HG02623 (cell line): ENCODE measurements at regions not wholly inside any gene's neighbourhood (a gene's known extent, or its start where the extent isn't known, plus 50 kb on each side); places are given as distances from the start of the nearest gene placed in this dataset.
"Not testable (repeated sequence)": the region's sequence is repeated elsewhere in the genome, so short reads cannot be mapped to it uniquely, and the experiment has no call there.

ENCODE experiments used
- ATAC-seq: cut with Tn5 transposase; IDR thresholded peaks from one replicate; pipeline ENCODE4 v1.9.1; 2021; ENCODE audit warnings: moderate library complexity; ENCODE audit not compliant: unreplicated experiment

DNA sequence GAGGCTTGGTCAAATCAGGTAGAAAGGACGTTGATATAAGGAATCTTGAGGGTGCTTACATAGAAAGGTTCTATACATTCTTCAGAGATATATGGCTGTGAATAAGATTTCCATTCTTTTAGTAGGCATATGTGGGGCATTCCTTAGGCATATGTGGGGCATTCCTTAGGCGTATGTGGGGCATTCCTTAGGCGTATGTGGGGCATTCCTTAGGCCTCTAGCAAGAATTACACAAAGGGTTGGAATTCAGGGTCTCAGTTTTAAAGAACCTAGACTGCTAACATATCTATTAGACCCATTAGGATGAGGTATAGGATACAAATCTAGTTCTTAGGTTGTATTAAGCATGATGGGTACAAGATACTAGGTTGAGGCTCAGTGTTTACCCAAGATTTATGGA, 607.8 kb downstream of the SI start:
- ATAC-seq: no peak

GRCh38 chr3:164468055-164468454, 610.2 kb downstream of the SI start:
- no peak for ATAC-seq

- ATAC-seq: no peak
These were observed 611.3 kb downstream of the SI start for GRCh38 chr3:164467007-164467406.

DNA sequence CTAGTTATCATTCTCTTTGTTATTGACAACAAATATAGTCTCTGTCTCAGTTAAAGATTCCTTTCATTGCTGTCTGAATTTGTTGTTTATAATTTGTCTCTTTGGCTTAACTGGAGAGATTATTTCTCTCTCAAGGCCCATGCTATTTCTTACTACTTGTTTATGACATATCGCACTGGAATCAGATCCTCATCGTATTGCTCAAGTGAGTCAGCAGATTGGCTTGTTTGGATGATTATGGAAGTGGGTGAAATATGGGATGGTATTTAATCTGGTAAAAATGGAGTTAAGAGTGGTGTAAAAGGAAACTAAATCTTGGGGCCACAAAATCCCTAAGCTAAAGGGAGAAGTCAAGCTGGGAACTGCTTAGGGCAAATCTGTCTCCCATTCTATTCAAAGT, 613.1 kb downstream of the SI start:
- no peak for ATAC-seq

- ATAC-seq: no peak
These were observed 617.4 kb downstream of the SI start for GRCh38 chr3:164460851-164461250.

- ATAC-seq: no peak
These were observed 618.7 kb downstream of the SI start for GRCh38 chr3:164459521-164460151.

GRCh38 chr3:164458986-164459385, 619.3 kb downstream of the SI start:
- no peak for ATAC-seq

DNA sequence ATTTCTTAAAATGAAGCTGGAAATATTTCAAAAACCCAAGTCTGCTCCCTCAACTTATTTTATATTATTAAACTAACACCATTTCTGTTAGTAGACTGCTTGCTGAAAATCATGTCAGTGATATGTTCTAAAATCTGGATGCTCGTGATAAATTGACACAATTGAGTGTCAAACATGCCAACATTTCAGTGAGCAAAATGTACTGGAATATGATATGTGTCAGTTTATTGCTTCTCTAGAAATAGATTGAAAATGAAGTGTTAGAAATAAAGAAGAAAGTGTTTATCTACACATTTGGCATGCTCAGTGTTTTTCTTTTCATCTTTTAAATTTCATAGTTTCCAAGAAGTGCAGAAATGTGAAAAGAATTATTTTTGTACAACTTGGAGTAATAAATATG, 624.6 kb downstream of the SI start:
- ATAC-seq: no peak

- ATAC-seq: no peak
These were observed 625.6 kb downstream of the SI start for GRCh38 chr3:164452707-164453106.

DNA sequence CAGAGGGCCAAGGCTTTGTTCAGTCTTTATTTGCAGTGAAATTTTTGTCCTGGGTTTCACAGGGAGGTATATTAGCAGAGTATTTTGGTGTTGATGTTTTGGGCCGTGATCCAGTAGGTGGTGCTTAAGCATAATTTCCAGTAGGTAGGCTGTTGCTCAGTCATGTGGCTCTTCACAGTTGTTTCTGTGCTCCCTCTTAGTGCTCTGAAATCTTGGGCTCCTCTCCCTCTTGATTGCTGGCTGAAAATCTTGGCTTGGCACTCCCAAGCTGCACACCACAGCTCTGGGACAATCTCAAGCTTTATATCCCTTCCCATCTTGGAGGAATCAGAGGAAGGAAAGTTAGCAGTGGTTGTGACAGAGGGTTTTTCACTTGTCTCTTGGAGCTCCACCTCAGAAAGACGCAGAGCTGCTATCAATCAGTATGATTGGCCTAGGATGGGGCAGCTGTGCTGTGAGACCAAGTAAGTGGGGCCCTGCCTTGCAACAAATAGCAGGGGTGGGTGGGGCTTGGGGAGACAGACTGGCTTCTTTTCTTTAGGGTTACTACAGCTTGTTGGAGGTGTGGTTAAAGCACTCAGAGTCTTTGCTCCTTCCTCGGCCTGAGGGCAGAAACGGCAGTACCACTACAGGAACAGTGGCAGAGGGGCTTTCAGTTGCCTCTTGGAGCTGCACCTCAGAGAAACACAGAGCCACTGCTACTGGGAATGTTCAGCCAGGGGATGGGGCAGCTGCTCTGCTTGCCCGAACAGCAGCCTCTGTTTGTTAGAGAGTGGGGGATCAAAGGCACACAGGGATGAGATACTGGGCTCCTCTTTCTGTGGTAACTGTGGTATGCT, 627.0 kb downstream of the SI start:
- no peak for ATAC-seq

DNA sequence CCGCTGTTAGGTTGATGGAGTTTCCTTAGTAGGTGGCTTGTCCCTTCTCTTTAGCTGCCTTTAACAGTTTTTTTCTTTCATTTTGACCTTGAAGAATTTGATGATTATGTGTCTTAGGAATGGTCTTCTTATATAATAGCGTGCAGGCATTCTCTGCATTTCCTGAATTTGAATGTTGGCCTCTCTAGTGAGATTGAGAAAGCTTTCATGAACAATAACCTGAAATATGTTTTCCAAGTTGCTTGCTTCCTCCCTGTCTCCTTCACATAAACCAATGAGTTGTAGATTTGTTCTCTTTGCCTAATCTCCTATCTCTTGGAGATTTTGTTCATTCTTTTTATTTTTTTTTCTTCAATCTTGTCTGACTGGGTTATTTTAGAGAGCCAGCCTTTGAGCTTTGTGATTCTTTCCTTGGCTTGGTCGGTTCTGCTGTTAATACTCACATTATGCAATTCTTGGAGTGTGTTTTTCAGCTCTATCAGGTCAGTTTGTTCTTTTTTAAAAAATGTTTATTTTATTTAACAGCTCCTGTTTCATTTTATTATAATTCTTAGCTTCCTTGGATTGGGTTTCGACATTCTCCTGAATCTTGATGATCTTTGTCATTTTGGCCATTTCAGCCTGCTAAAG, 627.9 kb downstream of the SI start:
- no peak for ATAC-seq

DNA sequence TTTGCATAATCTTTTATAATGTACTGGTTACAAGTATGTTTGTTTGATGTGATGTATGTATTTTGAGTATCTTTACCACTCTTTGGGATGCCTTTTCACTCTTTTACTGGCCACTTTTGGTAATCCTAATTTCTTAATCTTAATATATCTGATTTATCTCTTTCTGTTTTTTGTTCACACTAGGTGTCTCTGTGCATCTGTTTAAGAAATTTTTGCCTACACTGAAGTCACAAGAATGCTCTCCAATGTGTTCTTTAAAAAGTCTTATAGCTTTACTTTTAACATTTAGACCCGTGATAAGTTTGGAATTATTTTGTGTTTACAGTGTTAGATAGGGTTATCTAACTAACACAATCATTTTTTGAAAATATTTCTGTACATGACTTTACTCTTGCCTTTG, 659.1 kb downstream of the SI start:
- no peak for ATAC-seq

- ATAC-seq: no peak
These were observed 659.9 kb downstream of the SI start for GRCh38 chr3:164418414-164418813.

DNA sequence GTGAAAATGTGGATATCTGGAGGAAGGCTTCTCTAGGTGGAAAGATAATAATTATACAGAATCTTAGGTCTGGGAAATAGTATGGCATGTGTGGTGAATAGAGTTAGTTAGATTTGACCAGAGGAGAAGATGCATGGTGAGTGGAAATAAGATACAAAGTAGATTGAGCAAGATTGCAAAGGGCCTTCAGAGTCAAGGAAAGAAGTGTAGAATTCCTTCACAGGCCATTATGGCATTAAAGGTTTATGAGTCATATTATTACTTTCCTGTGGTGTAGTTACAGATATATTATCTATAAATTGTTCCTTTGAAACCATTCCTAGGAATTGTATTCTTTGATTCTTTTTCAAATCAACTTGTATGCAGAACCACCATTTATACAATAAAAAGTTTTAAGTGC, 660.3 kb downstream of the SI start:
- ATAC-seq: no peak

GRCh38 chr3:164416491-164417222, 661.6 kb downstream of the SI start:
- ATAC-seq: no peak

DNA sequence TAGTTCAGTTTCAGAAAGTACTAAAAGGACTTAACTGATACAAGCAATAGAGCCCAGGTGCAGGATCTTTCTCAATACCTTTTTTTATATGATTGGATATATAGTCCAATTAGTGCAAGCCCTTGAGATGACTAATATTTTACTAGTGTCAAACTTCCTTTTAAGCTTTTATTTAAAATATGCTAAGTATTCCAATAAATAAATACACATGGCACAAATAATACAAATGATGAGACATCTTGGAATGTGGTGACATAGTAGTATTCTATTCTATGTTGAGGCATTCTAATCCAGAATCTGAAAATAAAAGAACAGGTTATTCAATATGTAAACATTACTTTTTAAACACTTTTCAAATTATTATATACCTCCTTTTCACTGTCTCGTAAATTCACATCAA, 670.0 kb downstream of the SI start:
- no peak for ATAC-seq

DNA sequence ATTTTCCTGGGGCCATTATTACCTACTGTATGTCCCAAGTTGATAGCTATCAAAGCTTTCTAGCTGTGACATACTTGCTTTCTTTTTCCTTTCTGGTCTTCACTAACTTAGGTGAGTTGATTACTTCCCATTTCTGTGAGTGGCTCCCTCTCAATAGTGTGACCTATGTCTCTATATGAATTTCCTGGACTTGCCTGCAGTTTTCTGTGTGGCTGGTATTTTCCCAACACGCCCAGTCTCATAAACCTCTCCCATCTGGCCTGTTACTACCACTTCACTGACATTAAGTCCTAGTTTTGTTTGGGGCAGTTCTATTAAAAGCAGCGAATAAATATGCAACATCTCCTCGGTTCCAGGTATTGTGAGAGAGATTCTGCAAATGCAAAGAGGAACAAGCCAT, 671.2 kb downstream of the SI start:
- ATAC-seq: no peak

GRCh38 chr3:164406281-164406680, 672.0 kb downstream of the SI start:
- no peak for ATAC-seq

GRCh38 chr3:164401923-164402322, 676.4 kb downstream of the SI start:
- ATAC-seq: no peak

DNA sequence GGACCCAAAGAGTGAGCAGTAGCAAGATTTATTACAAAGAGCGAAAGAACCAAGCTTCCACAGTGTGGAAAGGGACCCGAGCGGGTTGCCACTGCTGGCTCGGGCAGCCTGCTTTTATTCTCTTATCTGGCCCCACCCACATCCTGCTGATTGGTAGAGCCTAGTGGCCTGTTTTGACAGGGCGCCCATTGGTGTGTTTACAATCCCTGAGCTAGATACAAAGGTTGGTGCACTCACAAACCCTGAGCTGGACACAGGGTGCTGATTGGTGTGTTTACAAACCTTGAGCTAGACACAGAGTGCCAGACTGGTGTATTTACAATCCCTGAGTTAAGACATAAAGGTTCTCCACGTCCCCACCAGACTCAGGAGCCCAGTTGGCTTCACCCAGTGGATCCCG, 676.9 kb downstream of the SI start:
- not testable (repeated sequence) for ATAC-seq

- no peak for ATAC-seq
These were observed 680.8 kb downstream of the SI start for GRCh38 chr3:164397462-164397861.

DNA sequence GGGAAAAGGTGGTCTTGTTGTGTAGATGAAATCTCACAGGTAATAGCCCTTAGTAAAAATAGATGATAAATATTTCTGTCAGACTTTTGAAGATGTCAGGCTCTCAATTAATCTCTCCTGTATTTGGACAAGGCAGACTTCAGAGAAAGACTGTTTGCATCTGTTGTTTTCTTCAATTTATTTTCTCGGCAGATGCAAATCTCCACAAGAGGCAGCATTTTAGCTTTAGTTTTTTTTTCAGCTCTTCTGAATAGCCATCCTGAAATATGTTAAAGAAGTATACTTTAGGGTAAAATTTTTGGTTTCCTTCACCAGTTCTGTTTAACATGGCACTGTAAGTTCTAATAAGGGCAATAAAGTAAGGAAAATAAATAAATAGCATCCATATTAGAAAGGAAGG, 685.1 kb downstream of the SI start:
- ATAC-seq: no peak
